Ishikawa (cell line): ENCODE measurements at regions not wholly inside any gene's neighbourhood (a gene's known extent, or its start where the extent isn't known, plus 50 kb on each side); places are given as distances from the start of the nearest gene placed in this dataset.

Experiments used
- CEBPB ChIP-seq: IDR thresholded peaks from 2 replicates; pipeline ENCODE4 v1.6.1; 2012
- CREB1 ChIP-seq: IDR thresholded peaks from 2 replicates; pipeline ENCODE4 v1.6.1; 2012; ENCODE audit warnings: low read depth
- EP300 ChIP-seq: IDR thresholded peaks from 2 replicates; pipeline ENCODE4 v1.6.1; 2012; ENCODE audit warnings: borderline replicate concordance
- FOXM1 ChIP-seq: IDR thresholded peaks from 2 replicates; pipeline ENCODE4 v1.6.1; 2012; ENCODE audit warnings: low read depth, borderline replicate concordance
- NFIC ChIP-seq: IDR thresholded peaks from 2 replicates; pipeline ENCODE4 v1.6.1; 2012
- RAD21 ChIP-seq: IDR thresholded peaks from 2 replicates; pipeline ENCODE4 v1.6.1; 2012; ENCODE audit warnings: low read depth
- TAF1 ChIP-seq: IDR thresholded peaks from 2 replicates; pipeline ENCODE4 v1.6.1; 2012; ENCODE audit warnings: low read depth, mild to moderate bottlenecking
- TCF12 ChIP-seq: IDR thresholded peaks from 2 replicates; pipeline ENCODE4 v1.6.1; 2012; ENCODE audit warnings: low read depth
- TEAD4 ChIP-seq: IDR thresholded peaks from 2 replicates; pipeline ENCODE4 v1.6.1; 2012
- YY1 ChIP-seq: IDR thresholded peaks from 2 replicates; pipeline ENCODE4 v1.6.1; 2012; ENCODE audit warnings: low read depth
- ZBTB7A ChIP-seq: IDR thresholded peaks from 2 replicates; pipeline ENCODE4 v1.6.1; 2012; ENCODE audit warnings: low read depth
- TF ChIP-seq, protein P1 (sequence below): IDR thresholded peaks from 2 replicates; pipeline ENCODE4 v1.6.1; 2012; ENCODE audit warnings: low read depth, mild to moderate bottlenecking
- TF ChIP-seq, protein P2 (sequence below): IDR thresholded peaks from 2 replicates; pipeline ENCODE4 v1.6.1; 2012
- TF ChIP-seq, protein P3 (sequence below): IDR thresholded peaks from 2 replicates; pipeline ENCODE4 v1.6.1; 2012

DNA sequence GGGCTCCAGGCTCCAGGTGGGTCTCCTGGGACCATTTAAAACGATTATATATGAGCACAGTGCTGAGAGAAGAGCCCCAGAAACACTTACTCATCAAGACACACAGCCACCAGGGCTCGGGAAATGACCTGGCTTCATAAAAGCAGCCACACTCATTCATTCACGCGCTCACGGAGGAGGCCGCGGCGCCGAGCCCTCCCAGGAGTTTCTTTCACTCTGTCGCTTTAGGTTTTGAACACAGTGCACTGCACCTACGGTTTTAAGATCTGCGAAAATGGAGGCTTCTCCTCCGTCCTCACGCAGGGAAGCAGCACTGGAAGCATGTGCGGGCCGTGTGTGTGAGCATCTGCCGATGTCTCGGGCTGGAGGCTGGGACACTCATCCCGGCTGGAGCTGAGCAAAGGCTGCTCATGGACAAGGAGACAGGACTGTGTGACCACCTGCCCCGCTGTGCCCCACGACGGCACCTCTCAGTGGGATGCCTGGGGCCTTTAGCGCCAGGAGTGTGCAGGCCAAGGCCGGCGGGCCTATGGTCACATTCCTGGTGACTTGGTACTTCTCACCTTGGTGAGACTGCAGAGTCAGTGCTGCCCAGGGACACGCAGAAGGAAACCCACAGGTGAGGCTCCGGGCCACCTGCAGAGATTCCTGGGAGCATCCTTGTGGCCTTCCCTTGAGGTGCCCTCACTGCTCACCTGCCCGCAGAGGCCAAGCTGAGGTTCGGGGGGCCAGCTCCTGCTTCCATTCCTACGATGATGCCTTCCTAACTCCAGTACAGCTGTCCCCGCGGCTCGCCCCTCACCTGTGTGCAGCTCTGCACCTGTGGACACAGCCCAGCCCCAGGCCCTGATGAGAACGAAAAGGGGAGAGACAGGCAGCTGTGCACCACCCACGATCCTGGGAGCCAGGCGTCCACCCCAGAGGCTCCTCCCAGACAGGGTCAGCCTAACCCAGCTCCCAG is 872.0 kb downstream of the BRD1 start:
- TF ChIP-seq, protein P1, sequence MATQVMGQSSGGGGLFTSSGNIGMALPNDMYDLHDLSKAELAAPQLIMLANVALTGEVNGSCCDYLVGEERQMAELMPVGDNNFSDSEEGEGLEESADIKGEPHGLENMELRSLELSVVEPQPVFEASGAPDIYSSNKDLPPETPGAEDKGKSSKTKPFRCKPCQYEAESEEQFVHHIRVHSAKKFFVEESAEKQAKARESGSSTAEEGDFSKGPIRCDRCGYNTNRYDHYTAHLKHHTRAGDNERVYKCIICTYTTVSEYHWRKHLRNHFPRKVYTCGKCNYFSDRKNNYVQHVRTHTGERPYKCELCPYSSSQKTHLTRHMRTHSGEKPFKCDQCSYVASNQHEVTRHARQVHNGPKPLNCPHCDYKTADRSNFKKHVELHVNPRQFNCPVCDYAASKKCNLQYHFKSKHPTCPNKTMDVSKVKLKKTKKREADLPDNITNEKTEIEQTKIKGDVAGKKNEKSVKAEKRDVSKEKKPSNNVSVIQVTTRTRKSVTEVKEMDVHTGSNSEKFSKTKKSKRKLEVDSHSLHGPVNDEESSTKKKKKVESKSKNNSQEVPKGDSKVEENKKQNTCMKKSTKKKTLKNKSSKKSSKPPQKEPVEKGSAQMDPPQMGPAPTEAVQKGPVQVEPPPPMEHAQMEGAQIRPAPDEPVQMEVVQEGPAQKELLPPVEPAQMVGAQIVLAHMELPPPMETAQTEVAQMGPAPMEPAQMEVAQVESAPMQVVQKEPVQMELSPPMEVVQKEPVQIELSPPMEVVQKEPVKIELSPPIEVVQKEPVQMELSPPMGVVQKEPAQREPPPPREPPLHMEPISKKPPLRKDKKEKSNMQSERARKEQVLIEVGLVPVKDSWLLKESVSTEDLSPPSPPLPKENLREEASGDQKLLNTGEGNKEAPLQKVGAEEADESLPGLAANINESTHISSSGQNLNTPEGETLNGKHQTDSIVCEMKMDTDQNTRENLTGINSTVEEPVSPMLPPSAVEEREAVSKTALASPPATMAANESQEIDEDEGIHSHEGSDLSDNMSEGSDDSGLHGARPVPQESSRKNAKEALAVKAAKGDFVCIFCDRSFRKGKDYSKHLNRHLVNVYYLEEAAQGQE: no peak
- no peak for TF ChIP-seq ZBTB7A
- TF ChIP-seq YY1: no peak
- no peak for TF ChIP-seq TEAD4
- no peak for TF ChIP-seq FOXM1
- no peak for TF ChIP-seq TAF1
- no peak for TF ChIP-seq RAD21
- no peak for TF ChIP-seq EP300
- no peak for TF ChIP-seq NFIC
- TF ChIP-seq, protein P2, sequence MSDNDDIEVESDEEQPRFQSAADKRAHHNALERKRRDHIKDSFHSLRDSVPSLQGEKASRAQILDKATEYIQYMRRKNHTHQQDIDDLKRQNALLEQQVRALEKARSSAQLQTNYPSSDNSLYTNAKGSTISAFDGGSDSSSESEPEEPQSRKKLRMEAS: no peak
- no peak for TF ChIP-seq CEBPB
- TF ChIP-seq, protein P3, sequence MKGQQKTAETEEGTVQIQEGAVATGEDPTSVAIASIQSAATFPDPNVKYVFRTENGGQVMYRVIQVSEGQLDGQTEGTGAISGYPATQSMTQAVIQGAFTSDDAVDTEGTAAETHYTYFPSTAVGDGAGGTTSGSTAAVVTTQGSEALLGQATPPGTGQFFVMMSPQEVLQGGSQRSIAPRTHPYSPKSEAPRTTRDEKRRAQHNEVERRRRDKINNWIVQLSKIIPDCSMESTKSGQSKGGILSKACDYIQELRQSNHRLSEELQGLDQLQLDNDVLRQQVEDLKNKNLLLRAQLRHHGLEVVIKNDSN: no peak
- TF ChIP-seq CREB1: no peak
- TF ChIP-seq TCF12: no peak
